GM19023 (cell line): ENCODE measurements at regions not wholly inside any gene's neighbourhood (a gene's known extent, or its start where the extent isn't known, plus 50 kb on each side); places are given as distances from the start of the nearest gene placed in this dataset.
"Not testable (repeated sequence)": the region's sequence is repeated elsewhere in the genome, so short reads cannot be mapped to it uniquely, and the experiment has no call there.

ENCODE experiments used
- ATAC-seq: cut with Tn5 transposase; IDR thresholded peaks from one replicate; pipeline ENCODE4 v1.9.1; 2021; ENCODE audit warnings: mild to moderate bottlenecking, moderate library complexity; ENCODE audit not compliant: unreplicated experiment

GRCh38 chr3:178095522-178095921, 440.7 kb upstream of the KCNMB2 start:
- ATAC-seq = no peak

GRCh38 chr3:178096955-178097354, 439.3 kb upstream of the KCNMB2 start:
- no peak for ATAC-seq

GRCh38 chr3:178097576-178097975, 438.7 kb upstream of the KCNMB2 start:
- no peak for ATAC-seq

- ATAC-seq = no peak
Measured at GRCh38 chr3:178099274-178099673, 437.0 kb upstream of the KCNMB2 start.

GRCh38 chr3:178099862-178100261, 436.4 kb upstream of the KCNMB2 start:
- no peak for ATAC-seq

GRCh38 chr3:178100908-178101307, 435.3 kb upstream of the KCNMB2 start:
- ATAC-seq = no peak

GRCh38 chr3:178103140-178103539, 433.1 kb upstream of the KCNMB2 start:
- ATAC-seq = no peak

- ATAC-seq = no peak
Measured at GRCh38 chr3:178107804-178108203, 428.4 kb upstream of the KCNMB2 start.

GRCh38 chr3:178109691-178110090, 426.5 kb upstream of the KCNMB2 start:
- ATAC-seq = no peak

- ATAC-seq = no peak
Measured at GRCh38 chr3:178112134-178112533, 424.1 kb upstream of the KCNMB2 start.

- ATAC-seq = not testable (repeated sequence)
Measured at GRCh38 chr3:178112552-178112951, 423.7 kb upstream of the KCNMB2 start.

GRCh38 chr3:178117641-178118040, 418.6 kb upstream of the KCNMB2 start:
- ATAC-seq = no peak

GRCh38 chr3:178119608-178120295, 416.5 kb upstream of the KCNMB2 start:
- not testable (repeated sequence) for ATAC-seq

- ATAC-seq = no peak
Measured at GRCh38 chr3:178120367-178120766, 415.9 kb upstream of the KCNMB2 start.

- no peak for ATAC-seq
Measured at GRCh38 chr3:178126686-178127085, 409.6 kb upstream of the KCNMB2 start.

GRCh38 chr3:178127221-178127620, 409.0 kb upstream of the KCNMB2 start:
- ATAC-seq = no peak

GRCh38 chr3:178129109-178129508, 407.1 kb upstream of the KCNMB2 start:
- ATAC-seq = no peak

GRCh38 chr3:178131801-178132200, 404.4 kb upstream of the KCNMB2 start:
- ATAC-seq = no peak

GRCh38 chr3:178137206-178137605, 399.0 kb upstream of the KCNMB2 start:
- ATAC-seq = no peak

GRCh38 chr3:178137831-178138230, 398.4 kb upstream of the KCNMB2 start:
- ATAC-seq = no peak

GRCh38 chr3:178139116-178139515, 397.1 kb upstream of the KCNMB2 start:
- no peak for ATAC-seq

GRCh38 chr3:178140531-178141304, 395.5 kb upstream of the KCNMB2 start:
- ATAC-seq = no peak
